NCI-H1930 (cell line): ENCODE measurements at regions not wholly inside any gene's neighbourhood (a gene's known extent, or its start where the extent isn't known, plus 50 kb on each side); places are given as distances from the start of the nearest gene placed in this dataset.
"Not testable (repeated sequence)": the region's sequence is repeated elsewhere in the genome, so short reads cannot be mapped to it uniquely, and the experiment has no call there.

ENCODE experiments used
- DNase-seq, 2 experiments: peaks; one replicate each; lab custom pipeline; 2025; lab: John Stamatoyannopoulos, UW

- not testable (repeated sequence) for DNase-seq
Measured at GRCh38 chr21:13812191-13812590, 202.6 kb downstream of the POTED start.

GRCh38 chr21:13810559-13810958 is 201.0 kb downstream of the POTED start:
- DNase-seq = not testable (repeated sequence)

- DNase-seq = not testable (repeated sequence)
Measured at GRCh38 chr21:13806444-13806843, 196.9 kb downstream of the POTED start.

- DNase-seq = not testable (repeated sequence)
Measured at GRCh38 chr21:13802757-13803156, 193.2 kb downstream of the POTED start.
